H1 (cell line): ENCODE measurements at regions not wholly inside any gene's neighbourhood (a gene's known extent, or its start where the extent isn't known, plus 50 kb on each side); places are given as distances from the start of the nearest gene placed in this dataset.

Experiments
- ATF3 ChIP-seq: IDR thresholded peaks from 2 replicates; pipeline ENCODE4 v1.6.1; 2011; ENCODE audit warnings: low read depth, mild to moderate bottlenecking, low read length; ENCODE audit not compliant: insufficient read depth

- no peak for TF ChIP-seq ATF3
- TF ChIP-seq, all 59 proteins: peak for 0
Observed at GRCh38 chr2:226380679-226381078, 418.9 kb downstream of the IRS1 start (continued).
